T-helper 1 cell (primary cell): ENCODE measurements at regions not wholly inside any gene's neighbourhood (a gene's known extent, or its start where the extent isn't known, plus 50 kb on each side); places are given as distances from the start of the nearest gene placed in this dataset.
"Not testable (repeated sequence)": the region's sequence is repeated elsewhere in the genome, so short reads cannot be mapped to it uniquely, and the experiment has no call there.

ENCODE experiments used
- DNase-seq, 5 donors: peaks; one replicate each; pipeline ENCODE4 v3.0.0-alpha.2; 2012 to 2020

- no peak for DNase-seq
These were observed 761.7 kb downstream of the DNAJB9 start for GRCh38 chr7:109331423-109331822.

- no peak for DNase-seq
These were observed 766.3 kb downstream of the DNAJB9 start for GRCh38 chr7:109335951-109336350.

DNA sequence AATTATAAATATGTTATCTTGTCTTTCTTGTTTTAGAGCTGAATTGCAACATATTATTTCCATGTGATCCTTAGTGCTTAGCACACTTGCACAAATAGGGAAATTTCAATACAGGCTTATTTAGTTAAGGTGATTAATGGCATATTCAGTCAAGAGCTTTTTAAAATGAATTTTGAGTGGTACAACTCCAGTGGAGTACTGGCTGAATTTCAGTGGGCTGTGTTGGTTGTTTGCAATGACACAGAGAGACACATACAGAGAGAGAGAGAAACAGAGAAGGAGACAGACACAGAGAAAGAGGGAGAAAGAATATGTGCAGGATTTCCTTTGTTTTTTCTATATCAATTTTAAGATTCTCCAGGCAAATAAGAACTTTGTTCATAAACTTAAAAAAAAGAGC, 766.9 kb downstream of the DNAJB9 start:
- DNase-seq = no peak

- DNase-seq = no peak
These were observed 774.0 kb downstream of the DNAJB9 start for GRCh38 chr7:109343678-109344077.

- no peak for DNase-seq
These were observed 781.8 kb downstream of the DNAJB9 start for GRCh38 chr7:109351493-109351892.

DNA sequence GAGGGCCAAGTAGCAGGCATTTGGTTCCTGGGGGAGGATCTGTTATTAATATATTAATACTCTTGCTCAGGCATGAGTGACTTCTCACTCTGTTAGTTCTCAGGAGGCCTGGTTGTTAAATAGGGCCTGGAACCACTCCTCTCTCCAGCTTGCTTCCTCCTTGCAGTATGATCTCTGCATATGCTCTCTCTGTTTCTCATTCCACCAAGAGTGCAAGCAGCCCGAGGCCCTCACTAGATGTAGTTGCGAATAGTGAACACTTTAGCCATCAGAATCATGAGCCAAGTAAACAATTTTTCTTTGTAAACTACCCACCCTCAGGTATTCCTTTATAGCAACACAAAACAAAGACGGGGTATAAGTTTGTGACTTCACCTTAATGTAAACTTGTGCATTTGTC, 784.3 kb downstream of the DNAJB9 start:
- no peak for DNase-seq

DNA sequence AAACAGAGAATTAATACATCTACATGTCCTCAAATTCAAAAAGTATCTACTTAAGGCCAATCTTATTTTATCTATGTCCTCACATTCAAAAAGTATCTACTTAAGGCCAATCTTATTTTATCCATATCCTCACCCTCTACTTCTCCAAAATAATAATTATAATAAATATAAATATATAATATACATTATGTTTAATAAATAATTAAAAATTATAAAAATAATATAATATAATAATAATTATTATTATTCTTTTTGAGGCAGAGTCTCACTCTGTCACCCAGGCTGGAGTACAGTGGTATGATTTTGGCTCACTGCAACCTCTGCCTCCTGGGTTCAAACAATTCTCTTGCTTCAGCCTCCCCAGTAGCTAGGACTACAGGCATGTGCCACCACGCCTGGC, 784.9 kb downstream of the DNAJB9 start:
- no peak for DNase-seq

DNA sequence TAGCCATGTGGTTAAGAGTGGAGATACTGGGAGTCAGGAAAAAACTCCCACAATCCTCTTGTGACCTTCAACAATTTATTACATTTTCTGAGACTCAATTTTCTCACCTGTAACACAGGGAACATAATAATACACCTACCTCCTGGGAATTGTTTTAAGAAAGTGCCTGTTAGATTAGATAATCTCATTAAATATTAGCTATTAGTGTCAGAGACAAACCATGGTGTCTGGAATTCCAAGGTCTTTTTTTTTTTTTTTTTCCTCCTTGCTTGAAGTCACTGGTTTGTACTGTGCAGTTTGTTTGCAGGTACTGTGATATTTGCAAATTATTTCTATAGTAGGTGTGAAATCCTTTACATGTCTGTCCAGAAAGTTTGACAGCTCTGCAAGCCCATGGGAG, 806.1 kb downstream of the DNAJB9 start:
- no peak for DNase-seq

- no peak for DNase-seq
These were observed 806.9 kb downstream of the DNAJB9 start for GRCh38 chr7:109376576-109376975.

DNA sequence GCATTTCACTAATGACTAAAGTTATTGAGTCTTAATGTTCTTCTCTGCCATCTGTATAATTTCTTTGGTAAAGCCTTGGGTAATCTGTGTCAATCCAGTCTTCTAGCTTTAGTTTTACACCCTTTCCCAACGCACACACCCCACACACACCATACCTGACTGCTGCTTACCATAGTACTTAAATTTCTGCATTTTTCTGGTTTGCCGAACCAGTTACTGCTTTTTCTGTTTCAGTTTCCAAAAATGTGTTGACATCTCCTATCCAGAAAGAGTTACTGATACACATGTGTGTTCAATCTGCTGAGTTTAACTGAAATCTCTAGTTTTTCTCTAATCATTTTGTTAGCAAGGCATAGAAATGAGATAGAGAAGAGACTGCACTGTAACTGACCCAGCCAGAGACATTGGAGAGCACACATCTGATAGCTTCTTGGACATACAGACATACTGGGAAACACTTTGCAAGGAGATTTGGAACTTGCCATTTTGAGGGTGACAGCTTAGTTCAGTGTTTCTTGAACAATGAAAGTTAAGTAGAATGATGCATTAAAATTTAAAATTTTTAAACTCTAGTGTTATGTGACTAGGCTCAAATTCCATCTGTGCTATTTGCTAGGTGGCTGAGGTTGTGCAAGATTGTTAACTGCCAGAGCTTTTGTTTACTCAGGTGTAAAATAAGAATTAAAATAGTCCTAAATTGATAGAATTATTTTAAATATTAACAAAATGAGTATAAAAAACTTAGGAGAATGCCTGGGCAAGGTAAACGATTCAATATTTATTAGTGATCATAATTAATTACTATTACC, 807.6 kb downstream of the DNAJB9 start:
- DNase-seq = no peak

DNA sequence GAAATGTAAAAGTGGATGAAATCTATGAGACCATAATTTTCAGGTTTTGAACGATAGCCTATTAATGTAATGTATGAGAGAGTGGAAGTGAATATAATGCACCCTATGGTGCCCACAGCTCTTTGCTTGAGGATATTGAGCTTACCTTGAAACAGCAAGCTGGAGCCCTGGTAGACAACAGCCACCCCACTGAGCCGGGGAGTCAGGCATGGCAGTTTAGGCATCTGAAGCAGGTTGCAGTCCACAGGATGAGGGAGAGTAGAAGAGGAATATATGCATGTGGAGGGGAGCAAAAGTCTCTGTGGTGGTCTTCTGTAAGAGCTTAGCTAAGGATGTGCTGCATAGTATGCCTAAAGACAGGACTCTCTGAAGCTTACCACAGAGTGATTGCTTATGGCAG, 817.3 kb downstream of the DNAJB9 start:
- no peak for DNase-seq

DNA sequence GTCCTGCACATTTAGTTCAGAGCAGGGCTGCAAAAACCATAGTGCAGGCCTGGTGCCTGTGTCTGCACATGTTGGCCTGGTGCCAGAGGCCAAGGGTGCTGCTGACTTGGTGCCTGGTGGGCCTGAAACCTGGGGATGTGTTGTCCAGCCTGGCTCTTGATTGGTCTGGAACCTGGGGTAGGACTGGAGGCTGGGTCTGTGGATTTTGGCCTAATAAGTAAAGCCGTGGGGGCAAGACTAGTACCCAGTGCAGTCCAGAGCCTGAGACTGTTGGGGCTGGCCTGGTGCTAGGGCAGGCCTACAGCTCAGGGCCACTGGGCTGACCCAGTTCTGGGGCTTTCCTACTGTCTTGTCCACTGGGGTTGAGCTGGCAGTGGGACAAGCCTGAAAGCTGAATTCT, 817.9 kb downstream of the DNAJB9 start:
- no peak for DNase-seq

DNA sequence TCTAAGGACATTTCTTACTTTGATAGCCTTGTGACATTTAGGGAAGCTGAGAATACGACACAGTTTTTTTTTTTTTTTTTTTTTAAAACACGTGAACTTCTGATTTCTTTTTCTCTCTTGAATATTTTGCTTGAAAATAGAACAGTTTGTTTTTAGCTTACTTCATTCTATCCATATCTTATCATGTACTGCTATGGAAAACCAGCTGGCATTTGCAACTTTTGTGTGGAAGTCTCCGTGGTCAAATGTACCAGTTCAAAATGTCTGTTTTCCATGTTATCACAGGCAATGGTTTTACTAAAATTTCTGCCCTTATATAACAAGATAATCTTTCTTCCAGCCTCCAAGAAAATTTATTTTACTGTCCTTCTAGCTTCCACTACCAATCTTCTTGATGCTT, 821.6 kb downstream of the DNAJB9 start:
- DNase-seq = no peak

GRCh38 chr7:109402107-109402506, 832.4 kb downstream of the DNAJB9 start:
- DNase-seq = no peak

GRCh38 chr7:109407756-109408155, 838.1 kb downstream of the DNAJB9 start:
- no peak for DNase-seq

- no peak for DNase-seq
These were observed 868.3 kb downstream of the DNAJB9 start for GRCh38 chr7:109437957-109438356.

DNA sequence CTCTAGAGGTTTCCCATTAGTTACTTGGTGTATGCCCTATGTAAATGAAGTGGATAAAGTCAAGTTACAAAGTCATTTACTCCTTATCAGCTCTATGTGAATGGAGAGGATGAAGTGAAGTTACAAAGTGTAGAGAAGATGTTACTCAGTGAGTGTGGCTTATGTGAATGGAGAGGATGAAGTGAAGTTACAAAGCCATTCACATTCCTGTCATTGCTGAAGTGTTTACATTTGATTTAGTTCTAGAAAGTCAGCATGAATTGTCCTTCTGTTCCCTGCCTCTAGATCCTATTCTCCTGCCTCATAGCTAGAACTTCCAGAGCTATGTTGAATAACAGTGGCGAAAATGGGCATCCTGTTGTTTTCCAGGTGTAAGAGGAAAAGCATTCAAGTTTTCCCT, 880.1 kb downstream of the DNAJB9 start:
- DNase-seq = no peak

GRCh38 chr7:109456116-109456515, 886.4 kb downstream of the DNAJB9 start:
- DNase-seq = no peak

GRCh38 chr7:109460296-109460695, 890.6 kb downstream of the DNAJB9 start:
- no peak for DNase-seq

DNA sequence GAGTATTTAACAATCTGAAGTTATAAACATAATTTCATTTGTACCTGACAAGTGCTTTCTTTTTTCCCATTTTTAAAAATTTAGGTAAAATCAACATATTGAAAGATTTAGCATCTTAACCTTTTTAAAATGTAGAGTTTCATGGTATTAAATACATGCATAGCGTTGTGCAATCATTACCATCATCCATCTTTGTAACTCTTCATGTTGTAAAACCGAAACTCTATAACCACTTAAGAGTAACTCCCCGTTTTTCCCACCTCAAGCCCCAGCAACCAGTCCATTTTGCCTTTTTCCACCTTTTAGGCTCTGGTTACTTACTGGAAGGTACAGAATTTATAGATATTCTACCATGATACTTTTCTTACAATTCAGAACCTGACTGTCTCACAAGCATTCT, 892.5 kb downstream of the DNAJB9 start:
- no peak for DNase-seq

DNA sequence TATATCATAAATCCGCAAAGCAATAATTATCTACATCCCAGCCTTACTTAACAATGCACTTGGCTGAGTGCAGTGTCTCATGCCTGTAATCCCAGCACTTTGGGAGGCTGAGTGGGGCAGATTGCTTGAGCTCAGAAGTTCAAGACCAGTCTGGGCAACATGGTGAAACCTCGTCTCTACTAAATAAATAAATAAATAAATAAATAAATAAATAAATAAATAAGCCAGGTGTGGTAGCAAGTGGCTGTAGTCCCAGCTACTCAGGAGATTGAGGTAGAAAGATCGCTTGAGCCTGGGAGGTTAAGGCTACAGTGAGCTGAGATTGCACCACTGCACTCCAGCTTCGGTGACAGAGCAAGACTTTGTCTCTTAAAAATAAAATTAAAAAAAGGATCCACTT, 898.1 kb downstream of the DNAJB9 start:
- not testable (repeated sequence) for DNase-seq

- no peak for DNase-seq
These were observed 903.5 kb downstream of the DNAJB9 start for GRCh38 chr7:109473172-109473571.

DNA sequence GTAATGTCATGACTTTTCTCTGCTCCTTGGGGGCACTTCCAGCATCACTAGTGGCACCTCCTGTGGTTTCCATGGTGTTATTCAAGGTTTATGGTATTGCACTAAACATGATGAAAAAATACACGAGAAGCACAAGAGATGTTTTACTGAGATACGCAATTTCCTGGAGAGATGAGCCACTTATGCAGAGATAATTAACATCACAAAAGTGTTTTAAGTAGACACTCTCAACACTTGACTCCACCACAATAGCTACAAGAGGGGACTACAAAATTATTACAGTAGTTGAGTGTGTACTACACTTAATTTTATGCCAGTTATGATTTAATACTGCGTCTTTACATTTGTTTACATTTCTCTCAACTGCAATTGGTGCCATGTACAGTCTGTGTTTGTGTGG, 906.7 kb downstream of the DNAJB9 start:
- DNase-seq = no peak

DNA sequence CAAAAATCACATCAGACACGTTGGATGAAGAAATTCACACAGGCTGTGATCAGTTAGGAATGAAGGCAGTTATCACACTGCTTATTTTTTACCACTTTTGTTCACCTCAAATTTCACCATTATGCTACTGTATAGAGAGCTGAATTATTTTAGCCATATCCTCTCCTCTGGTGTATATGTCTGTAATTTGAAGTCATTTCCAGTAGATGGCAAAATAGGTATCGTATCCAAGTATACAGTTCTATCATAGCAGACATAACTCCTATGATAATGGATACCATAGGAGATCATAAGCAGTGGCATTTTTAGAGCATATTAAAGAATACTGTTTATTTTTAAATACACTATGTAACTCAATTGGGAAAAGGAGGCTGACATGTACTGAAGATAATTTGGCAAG, 909.7 kb downstream of the DNAJB9 start:
- no peak for DNase-seq

DNA sequence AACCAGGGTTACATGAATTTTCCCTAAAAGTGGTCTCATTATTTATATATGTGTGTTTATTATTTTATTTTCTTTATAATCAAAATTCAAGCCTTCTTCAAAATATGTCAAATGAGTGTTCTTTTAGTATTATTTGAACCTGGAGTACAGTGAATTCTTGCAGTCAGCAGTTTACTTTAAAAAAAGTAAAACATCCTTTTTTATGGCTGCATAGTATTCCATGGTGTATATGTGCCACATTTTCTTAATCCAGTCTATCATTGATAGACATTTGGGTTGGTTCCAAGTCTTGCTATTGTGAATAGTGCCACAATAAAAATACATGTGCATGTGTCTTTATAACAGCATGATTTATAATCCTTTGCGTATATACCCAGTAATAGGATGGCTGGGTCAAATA, 920.9 kb downstream of the DNAJB9 start:
- not testable (repeated sequence) for DNase-seq
